Hepatic stellate cell (primary cell): ENCODE measurements at regions not wholly inside any gene's neighbourhood (a gene's known extent, or its start where the extent isn't known, plus 50 kb on each side); places are given as distances from the start of the nearest gene placed in this dataset.
"Not testable (repeated sequence)": the region's sequence is repeated elsewhere in the genome, so short reads cannot be mapped to it uniquely, and the experiment has no call there.

ENCODE experiments used
- DNase-seq: peaks from one replicate; pipeline ENCODE4 v3.0.0; 2011; ENCODE audit warnings: low spot score

DNA sequence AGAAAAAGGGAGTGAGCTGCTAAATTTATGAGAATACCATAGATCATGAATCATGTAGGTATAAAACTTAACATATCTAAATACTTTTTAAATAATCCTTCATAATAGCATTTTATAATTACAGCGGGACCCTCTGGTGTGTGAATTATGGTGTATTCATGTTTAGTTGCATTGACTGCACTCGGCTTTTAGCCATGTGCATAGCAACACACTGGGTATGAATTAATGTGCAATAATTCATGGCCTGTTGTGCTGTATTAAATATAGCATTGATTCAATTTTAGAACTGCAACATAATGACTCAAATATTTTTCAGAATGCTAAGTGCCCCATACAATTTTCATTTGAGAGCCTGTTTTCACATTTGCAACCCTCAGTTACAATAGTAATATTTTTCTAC, 249.6 kb upstream of the G2E3 start:
- DNase-seq, result no peak

- DNase-seq, result no peak
Observed at GRCh38 chr14:30312214-30312613, 246.7 kb upstream of the G2E3 start.

DNA sequence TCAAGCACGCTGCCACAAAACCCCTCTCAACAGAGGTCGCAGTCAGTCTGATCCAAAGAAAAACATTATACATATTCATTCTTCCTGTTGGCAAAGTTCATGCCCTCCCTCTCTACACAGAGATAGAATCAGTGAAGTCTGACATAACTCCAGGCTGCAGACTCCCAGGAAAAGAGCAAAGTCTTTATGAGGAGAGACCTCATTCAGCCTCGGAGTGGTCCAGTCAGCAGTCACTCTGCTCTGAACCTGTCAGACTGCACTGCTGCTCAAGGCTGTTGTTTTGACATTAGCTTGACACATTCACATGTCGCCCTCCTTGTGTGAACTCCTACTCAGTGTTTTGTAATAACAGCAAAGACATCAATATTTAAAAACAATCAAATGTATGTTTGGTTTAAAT, 241.2 kb upstream of the G2E3 start:
- no peak for DNase-seq

- no peak for DNase-seq
Observed at GRCh38 chr14:30322819-30323218, 236.1 kb upstream of the G2E3 start.

- DNase-seq, result no peak
Observed at GRCh38 chr14:30330033-30330432, 228.9 kb upstream of the G2E3 start.

- DNase-seq, result no peak
Observed at GRCh38 chr14:30330445-30330844, 228.5 kb upstream of the G2E3 start.

DNA sequence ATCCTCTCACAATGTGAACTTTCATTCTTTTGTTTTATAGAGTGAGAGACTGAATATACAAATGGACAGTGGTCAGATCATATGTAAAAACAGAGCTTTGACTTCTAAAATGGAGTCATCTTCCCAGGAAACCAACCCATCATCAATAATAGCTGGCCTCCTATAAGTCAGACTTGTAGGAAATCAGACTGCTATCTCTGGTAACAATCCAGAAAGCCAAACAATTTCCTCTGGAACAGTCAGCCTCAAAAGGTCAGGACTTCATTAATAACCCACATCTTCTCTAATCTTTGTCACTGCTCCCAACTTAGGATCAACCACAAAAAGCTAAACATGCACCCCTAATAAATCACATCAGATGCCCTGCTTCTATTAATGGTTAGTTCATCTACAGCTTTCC, 227.9 kb upstream of the G2E3 start:
- no peak for DNase-seq

DNA sequence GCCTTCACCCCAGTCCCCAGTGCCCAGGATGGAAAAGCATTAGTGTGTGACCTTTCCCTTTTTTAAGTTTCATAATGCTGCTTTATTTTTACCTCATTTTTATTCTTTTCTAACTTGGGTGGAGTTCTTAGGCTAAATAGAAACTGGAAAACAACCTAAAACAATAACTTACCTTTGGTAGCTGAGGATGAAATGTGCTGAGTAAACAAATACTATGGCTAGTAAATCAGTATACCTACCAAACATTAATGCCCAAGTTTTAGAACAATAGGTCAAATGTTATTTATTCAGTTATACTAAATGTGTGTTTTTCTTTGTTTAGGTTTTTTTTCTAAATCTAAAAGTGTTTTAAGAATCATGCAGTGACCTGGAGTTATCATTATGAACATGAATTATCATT, 226.6 kb upstream of the G2E3 start:
- DNase-seq, result no peak

GRCh38 chr14:30333934-30334333, 225.0 kb upstream of the G2E3 start:
- DNase-seq, result no peak

GRCh38 chr14:30337456-30337855, 221.5 kb upstream of the G2E3 start:
- DNase-seq, result no peak

DNA sequence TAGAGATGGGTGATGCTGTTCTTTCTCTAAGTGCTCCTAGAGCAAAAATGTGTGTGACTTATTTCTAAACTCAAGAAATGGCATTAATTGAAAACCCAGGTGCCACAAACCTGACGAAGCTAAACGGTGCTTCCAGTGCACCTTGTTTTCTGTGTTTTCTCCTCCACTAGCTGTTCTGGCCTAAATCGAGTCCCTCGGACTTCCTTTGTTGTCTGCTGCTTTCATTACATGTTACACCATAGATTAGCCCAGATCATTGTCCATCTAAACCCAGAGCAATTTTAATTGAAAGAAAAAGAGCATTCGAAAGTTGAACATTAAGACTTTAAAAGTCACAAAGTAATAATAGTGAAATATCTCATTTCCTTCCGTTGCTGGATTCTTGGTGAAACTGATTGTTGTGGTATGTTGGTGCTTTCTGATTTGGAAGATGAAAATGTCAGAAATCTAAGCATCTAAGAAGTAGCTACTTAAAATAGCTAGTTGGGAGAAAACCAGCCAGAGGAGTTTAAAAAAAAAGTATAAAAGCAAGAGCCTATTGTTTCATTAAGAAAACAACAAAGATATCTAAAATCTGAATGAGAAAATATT, 219.6 kb upstream of the G2E3 start:
- no peak for DNase-seq

DNA sequence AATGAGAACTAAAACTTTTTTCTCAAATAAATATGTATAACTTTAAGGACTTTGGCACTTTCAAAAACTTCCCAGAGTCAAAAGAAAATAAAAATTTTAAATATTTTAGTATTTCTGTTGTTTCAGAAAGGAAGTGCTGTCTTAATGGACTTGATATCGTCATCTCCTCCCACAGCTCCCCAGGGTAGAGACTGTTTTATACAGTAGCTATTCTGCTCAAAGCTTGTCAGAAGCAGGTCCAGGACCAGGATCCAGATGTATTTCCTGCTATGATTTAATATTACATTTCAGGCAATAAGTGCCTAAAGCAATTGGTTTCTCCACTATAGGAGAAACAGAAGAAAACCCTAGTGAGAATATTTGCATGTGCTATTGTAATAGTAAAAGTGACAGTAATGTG, 218.5 kb upstream of the G2E3 start:
- DNase-seq, result no peak

DNA sequence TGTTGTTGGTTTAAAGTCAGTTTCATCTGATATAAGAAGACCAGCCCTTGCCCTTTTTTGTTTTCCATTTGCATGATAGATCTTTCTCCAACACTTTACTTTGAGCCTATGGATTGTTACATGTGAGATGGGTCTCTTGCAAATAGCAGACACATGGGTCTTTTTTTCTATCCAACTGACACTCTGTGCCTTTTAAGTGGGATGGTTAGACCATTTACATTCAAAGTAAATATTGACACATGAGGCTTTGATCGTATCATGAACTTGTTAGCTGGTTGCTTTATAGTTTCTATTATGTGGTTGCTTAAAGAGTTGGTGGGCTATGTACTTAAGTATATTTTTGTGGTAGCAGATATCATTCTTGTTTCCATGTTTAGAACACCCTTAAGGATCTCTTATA, 213.4 kb upstream of the G2E3 start:
- DNase-seq, result no peak

DNA sequence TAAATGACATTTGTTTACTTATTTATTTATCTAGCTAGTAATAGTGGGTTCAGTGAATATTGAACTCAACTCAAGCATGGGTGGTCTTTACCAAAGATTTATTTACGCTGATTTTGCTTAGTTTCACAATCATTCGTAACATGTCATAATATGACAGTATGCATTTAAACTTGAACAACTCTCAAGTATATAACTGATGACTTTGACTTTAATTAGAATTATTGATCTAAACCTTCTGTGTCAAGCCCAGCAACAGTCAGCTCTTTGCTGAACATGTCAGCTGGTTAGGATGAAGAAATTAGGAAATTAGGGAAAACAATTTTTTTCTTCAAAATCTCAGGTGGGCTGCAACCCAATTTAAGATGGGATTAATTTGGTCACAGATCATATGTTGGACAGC, 210.5 kb upstream of the G2E3 start:
- DNase-seq, result no peak

- no peak for DNase-seq
Observed at GRCh38 chr14:30349520-30349919, 209.4 kb upstream of the G2E3 start.

DNA sequence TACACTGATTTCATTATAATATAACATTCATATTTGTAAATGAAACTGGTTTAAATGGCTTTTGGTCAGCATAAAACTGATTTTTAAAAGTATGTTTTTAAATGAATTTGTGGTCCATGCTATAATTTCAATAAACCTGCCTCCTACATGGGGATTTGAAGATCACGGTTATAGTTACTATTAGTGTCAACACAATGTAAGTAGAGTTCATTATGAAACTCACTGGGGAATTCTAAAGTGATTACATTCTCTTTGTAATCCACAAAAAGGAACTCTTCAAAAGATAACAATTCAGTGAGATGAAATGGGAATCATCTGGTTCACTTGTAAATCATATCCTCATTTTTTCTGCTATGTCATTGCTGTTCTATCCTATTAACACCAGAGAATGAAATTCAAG, 204.5 kb upstream of the G2E3 start:
- DNase-seq, result no peak

DNA sequence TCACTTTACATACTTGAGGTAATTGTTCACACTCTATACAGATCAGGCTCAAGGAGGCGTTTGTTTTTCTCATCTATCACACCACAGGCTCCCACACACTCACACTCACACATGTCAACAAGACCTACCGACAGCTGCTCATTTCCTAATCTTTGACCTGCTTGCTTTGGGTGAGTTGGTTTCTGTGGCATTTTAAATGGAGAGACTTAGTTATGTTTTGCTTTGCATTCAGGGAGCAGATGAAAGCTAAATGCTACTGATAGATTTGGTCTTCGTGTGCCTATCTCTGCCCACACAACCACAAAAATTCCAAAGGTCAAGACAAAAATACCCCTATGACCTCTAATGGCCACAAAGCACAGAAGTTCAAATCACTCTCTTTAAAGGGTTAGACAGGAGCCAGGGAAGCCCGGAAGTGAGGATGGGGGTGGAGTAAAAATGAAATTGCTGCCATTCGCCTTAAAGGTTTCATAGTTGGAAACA, 203.5 kb upstream of the G2E3 start:
- no peak for DNase-seq

GRCh38 chr14:30356438-30357202, 202.3 kb upstream of the G2E3 start:
- no peak for DNase-seq

- DNase-seq, result no peak
Observed at GRCh38 chr14:30357791-30358190, 201.2 kb upstream of the G2E3 start.

DNA sequence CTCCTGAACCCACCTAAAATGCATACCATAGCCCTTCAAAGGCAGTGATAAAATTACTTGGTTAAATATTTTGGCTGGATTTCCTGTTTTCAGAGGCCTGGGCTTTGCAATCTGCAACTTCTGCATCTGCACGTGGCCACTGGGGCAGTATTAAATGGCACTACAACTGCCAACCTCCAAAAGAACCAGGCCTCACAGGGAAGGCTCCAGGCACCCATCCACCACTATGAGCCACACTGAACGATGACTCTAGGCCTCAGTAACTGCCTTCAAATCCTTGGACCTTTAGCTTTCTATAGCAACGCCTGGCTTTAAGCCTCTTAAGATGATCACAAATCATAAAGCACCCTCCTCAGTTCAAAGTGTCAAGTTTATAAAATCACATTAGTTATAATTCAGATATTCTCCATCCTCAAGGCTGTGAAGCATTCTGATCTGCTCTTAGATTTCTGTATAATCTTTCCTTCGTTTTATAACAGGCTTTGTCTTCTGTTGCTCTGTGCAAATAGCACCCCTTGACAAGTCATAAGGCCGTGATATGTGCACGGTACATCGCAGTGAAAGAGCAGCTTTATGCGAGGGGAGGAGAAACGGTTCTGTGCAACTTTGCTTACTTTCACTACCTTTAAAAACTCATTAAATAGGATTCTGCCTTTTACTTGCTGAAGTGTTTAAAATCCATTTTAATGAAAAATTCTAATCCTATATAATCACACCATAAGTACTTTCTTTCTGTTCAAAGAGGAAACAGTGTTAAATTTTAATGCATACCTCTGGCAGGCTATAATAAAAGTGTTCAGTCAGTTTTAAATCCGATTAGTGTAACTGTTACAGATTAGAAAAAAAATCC, 196.4 kb upstream of the G2E3 start:
- DNase-seq, result no peak

GRCh38 chr14:30363219-30363880, 195.6 kb upstream of the G2E3 start:
- not testable (repeated sequence) for DNase-seq

DNA sequence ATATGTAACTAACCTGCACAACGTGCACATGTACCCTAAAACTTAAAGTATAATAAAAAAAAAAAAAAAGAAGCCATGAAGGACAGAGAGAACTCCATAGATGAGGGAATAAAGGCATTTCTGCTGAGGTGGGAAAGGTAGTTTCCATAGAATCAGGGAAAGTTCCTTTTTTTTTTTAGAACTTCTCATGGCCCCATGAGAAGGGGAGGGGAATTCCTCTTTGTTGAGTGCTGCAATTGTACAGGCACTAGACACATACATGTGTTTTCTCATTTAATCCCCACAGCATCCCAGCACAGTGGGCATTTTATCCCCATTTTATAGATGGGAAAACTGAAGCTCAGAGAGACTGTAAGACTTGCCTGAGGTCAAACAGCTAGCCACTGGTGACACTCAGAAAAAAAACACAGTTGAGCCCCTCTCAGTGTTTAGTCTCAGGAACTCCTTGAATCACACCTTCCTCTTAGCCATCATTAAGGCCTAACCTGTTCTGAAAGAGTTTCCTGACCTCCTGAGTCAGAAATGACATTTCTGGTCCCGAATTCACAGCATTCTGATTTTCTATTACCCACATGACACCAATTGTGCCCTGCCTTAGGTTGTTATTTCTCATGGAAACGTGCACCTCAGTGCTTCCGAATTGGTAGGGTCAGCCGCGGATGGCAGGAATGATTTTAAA, 189.3 kb upstream of the G2E3 start:
- no peak for DNase-seq
